ENCODE measurements at regions not wholly inside any gene's neighbourhood (a gene's known extent, or its start where the extent isn't known, plus 50 kb on each side); places are given as distances from the start of the nearest gene placed in this dataset.

- H3K9me3 ChIP-seq: no peaks in the 10 kb centered on the region
- intact Hi-C loops (cut with DNase I; ENCODE audit: low total_unique reads): no loop called here
- TF ChIP-seq, protein P1, sequence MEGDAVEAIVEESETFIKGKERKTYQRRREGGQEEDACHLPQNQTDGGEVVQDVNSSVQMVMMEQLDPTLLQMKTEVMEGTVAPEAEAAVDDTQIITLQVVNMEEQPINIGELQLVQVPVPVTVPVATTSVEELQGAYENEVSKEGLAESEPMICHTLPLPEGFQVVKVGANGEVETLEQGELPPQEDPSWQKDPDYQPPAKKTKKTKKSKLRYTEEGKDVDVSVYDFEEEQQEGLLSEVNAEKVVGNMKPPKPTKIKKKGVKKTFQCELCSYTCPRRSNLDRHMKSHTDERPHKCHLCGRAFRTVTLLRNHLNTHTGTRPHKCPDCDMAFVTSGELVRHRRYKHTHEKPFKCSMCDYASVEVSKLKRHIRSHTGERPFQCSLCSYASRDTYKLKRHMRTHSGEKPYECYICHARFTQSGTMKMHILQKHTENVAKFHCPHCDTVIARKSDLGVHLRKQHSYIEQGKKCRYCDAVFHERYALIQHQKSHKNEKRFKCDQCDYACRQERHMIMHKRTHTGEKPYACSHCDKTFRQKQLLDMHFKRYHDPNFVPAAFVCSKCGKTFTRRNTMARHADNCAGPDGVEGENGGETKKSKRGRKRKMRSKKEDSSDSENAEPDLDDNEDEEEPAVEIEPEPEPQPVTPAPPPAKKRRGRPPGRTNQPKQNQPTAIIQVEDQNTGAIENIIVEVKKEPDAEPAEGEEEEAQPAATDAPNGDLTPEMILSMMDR (IDR thresholded peaks at IDR 0.05): no peak
- no peaks in the 10 kb centered on the region for H3K36me3 ChIP-seq
- DNase-seq: no peak
- no peak overlapping the region for H3K4me3 ChIP-seq
- H3K27me3 ChIP-seq: no peaks in the 10 kb centered on the region
- H3K4me1 ChIP-seq: no peaks in the 10 kb centered on the region
- H3K27ac ChIP-seq: no peak overlapping the region
These were observed 862.8 kb downstream of the FAM181B start for GRCh38 chr11:81870815-81871214.

- H3K9me3 ChIP-seq: no peaks in the 10 kb centered on the region
- intact Hi-C loops (cut with DNase I; ENCODE audit: low total_unique reads): no loop called here
- DNase-seq: no peak
- H3K4me1 ChIP-seq: no peaks in the 10 kb centered on the region
- H3K27ac ChIP-seq: no peak overlapping the region
- TF ChIP-seq, protein P1 (IDR thresholded peaks at IDR 0.05): no peak
- H3K36me3 ChIP-seq: no peaks in the 10 kb centered on the region
- H3K4me3 ChIP-seq: no peak overlapping the region
- no peaks in the 10 kb centered on the region for H3K27me3 ChIP-seq
These were observed 863.6 kb downstream of the FAM181B start for GRCh38 chr11:81870066-81870412.

- TF ChIP-seq, protein P1 (IDR thresholded peaks at IDR 0.05): no peak
- intact Hi-C loops (cut with DNase I; ENCODE audit: low total_unique reads): no loop called here
- Histone ChIP-seq H3K9me3 (no peaks in the 10 kb centered on the region), H3K27ac (no peak overlapping the region), H3K4me1 (no peaks in the 10 kb centered on the region), H3K27me3 (no peaks in the 10 kb centered on the region), H3K4me3 (no peak overlapping the region), H3K36me3 (no peaks in the 10 kb centered on the region)
- DNase-seq: no peak
These were observed 864.2 kb downstream of the FAM181B start for GRCh38 chr11:81869351-81870065.

DNA sequence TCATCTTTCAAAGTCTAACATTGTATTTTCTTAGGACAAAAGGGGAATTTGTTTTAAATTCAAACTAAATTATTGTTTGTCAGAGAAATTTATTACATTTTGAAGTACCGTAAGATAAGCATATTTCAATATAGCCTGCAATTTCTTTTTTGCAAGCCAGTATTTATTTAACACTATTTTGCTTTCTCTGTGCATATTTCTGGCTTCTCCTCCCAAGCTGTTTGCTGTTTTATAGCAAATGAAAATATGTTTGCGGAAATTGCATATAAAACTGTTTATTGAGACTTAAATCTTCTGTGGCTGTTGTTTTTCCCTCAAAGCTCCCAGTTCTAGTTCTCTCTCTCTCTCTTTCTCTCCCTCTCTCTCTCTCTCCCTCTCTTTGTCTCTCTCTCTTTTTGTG, 866.8 kb downstream of the FAM181B start:
- Histone ChIP-seq H3K4me3 (no peak overlapping the region), H3K27ac (no peak overlapping the region), H3K9me3 (no peaks in the 10 kb centered on the region), H3K36me3 (no peaks in the 10 kb centered on the region), H3K27me3 (no peaks in the 10 kb centered on the region), H3K4me1 (no peaks in the 10 kb centered on the region)
- intact Hi-C loops (cut with DNase I; ENCODE audit: low total_unique reads): no loop called here
- TF ChIP-seq, protein P1 (IDR thresholded peaks at IDR 0.05): no peak
- no peak for DNase-seq

DNA sequence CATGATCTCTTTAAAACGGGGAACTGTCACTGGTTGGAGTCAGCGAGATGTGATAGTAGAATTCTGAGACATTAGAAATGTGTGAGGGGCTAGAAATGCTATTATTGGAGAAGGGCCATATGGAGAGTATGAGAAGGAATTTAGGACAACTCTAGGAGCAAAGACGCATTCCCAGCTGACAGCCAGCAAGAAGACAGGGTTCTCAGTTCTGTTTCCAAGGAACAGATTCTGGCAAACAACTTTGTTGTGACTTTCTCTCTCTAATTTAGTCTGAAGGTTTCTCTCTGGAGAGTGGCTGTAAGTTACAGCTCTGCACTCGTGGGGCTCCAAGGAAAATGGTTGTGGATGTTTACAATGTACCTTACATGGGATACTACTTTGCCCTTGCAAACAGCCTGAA, 876.3 kb downstream of the FAM181B start:
- Histone ChIP-seq H3K36me3 (no peaks in the 10 kb centered on the region), H3K9me3 (no peaks in the 10 kb centered on the region), H3K27me3 (no peaks in the 10 kb centered on the region), H3K4me3 (no peak overlapping the region), H3K27ac (no peak overlapping the region), H3K4me1 (peaks cover 0 to 6% (median 0%) of the 10 kb centered on the region in 4 donors)
- TF ChIP-seq, protein P1 (IDR thresholded peaks at IDR 0.05): no peak
- intact Hi-C loops (cut with DNase I; ENCODE audit: low total_unique reads): no loop called here
- DNase-seq: no peak

DNA sequence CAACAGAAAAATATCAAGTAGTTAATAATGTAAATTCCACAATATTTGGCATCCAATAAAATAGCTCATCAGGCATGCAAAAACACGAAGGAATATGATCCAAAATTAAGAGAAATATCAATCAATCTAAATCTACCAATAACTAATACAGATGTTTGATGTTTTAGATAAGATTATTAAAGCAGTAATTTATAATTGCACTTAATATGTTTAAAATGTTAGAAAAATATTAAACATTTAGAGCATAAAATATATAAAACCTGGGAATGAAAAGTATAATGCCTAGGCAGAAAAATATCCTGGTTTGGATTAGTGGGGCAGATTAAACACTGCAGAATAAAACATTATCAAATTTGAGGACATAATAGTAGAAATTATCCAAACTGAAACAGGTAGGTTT, 879.9 kb downstream of the FAM181B start:
- Histone ChIP-seq H3K27ac (no peak overlapping the region), H3K4me3 (no peak overlapping the region), H3K36me3 (no peaks in the 10 kb centered on the region), H3K9me3 (no peaks in the 10 kb centered on the region), H3K4me1 (peaks cover 0 to 6% (median 0%) of the 10 kb centered on the region in 4 donors), H3K27me3 (no peaks in the 10 kb centered on the region)
- no peak for DNase-seq
- intact Hi-C loops (cut with DNase I; ENCODE audit: low total_unique reads): no loop called here
- TF ChIP-seq, protein P1 (IDR thresholded peaks at IDR 0.05): no peak

All from tibial artery (tissue), 4 donors.